DMS53 treated with DMSO at 0.1 percent for 48 hours (cell line): ENCODE measurements at regions not wholly inside any gene's neighbourhood (a gene's known extent, or its start where the extent isn't known, plus 50 kb on each side); places are given as distances from the start of the nearest gene placed in this dataset.
"Not testable (repeated sequence)": the region's sequence is repeated elsewhere in the genome, so short reads cannot be mapped to it uniquely, and the experiment has no call there.

Source experiments
- DNase-seq: peaks from one replicate; lab custom pipeline; 2025; ENCODE audit not compliant: unreplicated experiment; lab: John Stamatoyannopoulos, UW

GRCh38 chr11:110886288-110886970 lies 174.2 kb upstream of the ARHGAP20 start:
- DNase-seq: no peak

GRCh38 chr11:110883256-110883655 lies 171.0 kb upstream of the ARHGAP20 start:
- DNase-seq: no peak

GRCh38 chr11:110878513-110878912 lies 166.3 kb upstream of the ARHGAP20 start:
- DNase-seq: no peak

- DNase-seq: no peak
These were observed 162.3 kb upstream of the ARHGAP20 start for GRCh38 chr11:110874437-110875030.

GRCh38 chr11:110873975-110874374 lies 161.7 kb upstream of the ARHGAP20 start:
- DNase-seq: no peak

GRCh38 chr11:110870816-110871522 lies 158.7 kb upstream of the ARHGAP20 start:
- DNase-seq: no peak

GRCh38 chr11:110867951-110868350 lies 155.7 kb upstream of the ARHGAP20 start:
- no peak for DNase-seq

- no peak for DNase-seq
These were observed 153.8 kb upstream of the ARHGAP20 start for GRCh38 chr11:110866081-110866480.

- no peak for DNase-seq
These were observed 150.2 kb upstream of the ARHGAP20 start for GRCh38 chr11:110862407-110862806.

- no peak for DNase-seq
These were observed 148.2 kb upstream of the ARHGAP20 start for GRCh38 chr11:110860461-110860860.

- no peak for DNase-seq
These were observed 147.8 kb upstream of the ARHGAP20 start for GRCh38 chr11:110859998-110860397.

GRCh38 chr11:110859240-110859840 lies 147.1 kb upstream of the ARHGAP20 start:
- no peak for DNase-seq

- DNase-seq: no peak
These were observed 146.3 kb upstream of the ARHGAP20 start for GRCh38 chr11:110858547-110858921.

GRCh38 chr11:110857892-110858546 lies 145.8 kb upstream of the ARHGAP20 start:
- DNase-seq: no peak

GRCh38 chr11:110856996-110857812 lies 145.0 kb upstream of the ARHGAP20 start:
- no peak for DNase-seq

- no peak for DNase-seq
These were observed 144.1 kb upstream of the ARHGAP20 start for GRCh38 chr11:110856340-110856739.

- no peak for DNase-seq
These were observed 143.0 kb upstream of the ARHGAP20 start for GRCh38 chr11:110855191-110855590.

- DNase-seq: no peak
These were observed 140.8 kb upstream of the ARHGAP20 start for GRCh38 chr11:110852921-110853490.

GRCh38 chr11:110850846-110851245 lies 138.6 kb upstream of the ARHGAP20 start:
- no peak for DNase-seq

- DNase-seq: not testable (repeated sequence)
These were observed 130.8 kb upstream of the ARHGAP20 start for GRCh38 chr11:110843053-110843452.
